Ascending aorta (tissue), 2 donors: ENCODE measurements at regions not wholly inside any gene's neighbourhood (a gene's known extent, or its start where the extent isn't known, plus 50 kb on each side); places are given as distances from the start of the nearest gene placed in this dataset.

Experiments used
- DNase-seq, 2 donors: peaks; one replicate each; pipeline ENCODE4 v3.0.0-alpha.2; 2019; ENCODE audit warnings: low spot score in 2 of 2
- H3K27ac ChIP-seq, 2 donors: fragments of 200-600 bp; sonication (generic); one replicate each; pipeline ENCODE4 v1.5.1; 2016 to 2017; ENCODE audit warnings: mild to moderate bottlenecking in 1 of 2
- H3K27me3 ChIP-seq: fragments of 200-600 bp; sonication (generic); one replicate; pipeline ENCODE4 v1.5.1; 2017
- H3K36me3 ChIP-seq, 2 donors: fragments of 200-600 bp; sonication (generic); one replicate each; pipeline ENCODE4 v1.5.1; 2016
- H3K4me1 ChIP-seq, 2 donors: fragments of 200-600 bp; sonication (generic); one replicate each; pipeline ENCODE4 v1.5.1; 2016 to 2017; ENCODE audit warnings: mild to moderate bottlenecking in 1 of 2
- H3K4me3 ChIP-seq, 2 donors: fragments of 200-600 bp; sonication (generic); one replicate each; pipeline ENCODE4 v1.5.1; 2016 to 2017; ENCODE audit warnings: mild to moderate bottlenecking in 1 of 2
- H3K9me3 ChIP-seq, 2 donors: fragments of 200-600 bp; sonication (generic); one replicate each; pipeline ENCODE4 v1.5.1; 2016
- CTCF ChIP-seq, 3 experiments: fragments of 200-600 bp in 2 of 3; fragments of 450-650 bp in 1 of 3; sonication (generic) in 2 of 3; IDR thresholded peaks; one replicate each; pipeline ENCODE4 v1.5.1; 2016 to 2019; ENCODE audit warnings: antibody characterized with exemption in 3 of 3, mild to moderate bottlenecking in 1 of 3, moderate library complexity in 1 of 3
- intact Hi-C: fragments of 100-400 bp; cut with DNase I; formaldehyde crosslinking; loops from one replicate; pipeline ENCODE4 v1.15.1; 2023

GRCh38 chr2:34179511-34179910, 580.4 kb upstream of the FAM98A start:
- intact Hi-C loops, result no loop called here
- no peak overlapping the region for H3K27ac ChIP-seq
- no peaks in the 10 kb centered on the region for H3K27me3 ChIP-seq
- no peaks in the 10 kb centered on the region for H3K36me3 ChIP-seq
- no peaks in the 10 kb centered on the region for H3K4me1 ChIP-seq
- no peak overlapping the region for H3K4me3 ChIP-seq
- peaks cover 0 to 7% of the 10 kb centered on the region in 2 donors for H3K9me3 ChIP-seq
- DNase-seq, result no peak
- no peak for TF ChIP-seq CTCF (IDR thresholded peaks at IDR 0.05)

GRCh38 chr2:34178482-34178881, 579.4 kb upstream of the FAM98A start:
- Histone ChIP-seq H3K4me1 (no peaks in the 10 kb centered on the region), H3K27me3 (no peaks in the 10 kb centered on the region), H3K27ac (no peak overlapping the region), H3K36me3 (no peaks in the 10 kb centered on the region), H3K9me3 (peaks cover 0 to 7% of the 10 kb centered on the region in 2 donors), H3K4me3 (no peak overlapping the region)
- no peak for DNase-seq
- no peak for TF ChIP-seq CTCF (IDR thresholded peaks at IDR 0.05)
- intact Hi-C loops, result no loop called here

DNA sequence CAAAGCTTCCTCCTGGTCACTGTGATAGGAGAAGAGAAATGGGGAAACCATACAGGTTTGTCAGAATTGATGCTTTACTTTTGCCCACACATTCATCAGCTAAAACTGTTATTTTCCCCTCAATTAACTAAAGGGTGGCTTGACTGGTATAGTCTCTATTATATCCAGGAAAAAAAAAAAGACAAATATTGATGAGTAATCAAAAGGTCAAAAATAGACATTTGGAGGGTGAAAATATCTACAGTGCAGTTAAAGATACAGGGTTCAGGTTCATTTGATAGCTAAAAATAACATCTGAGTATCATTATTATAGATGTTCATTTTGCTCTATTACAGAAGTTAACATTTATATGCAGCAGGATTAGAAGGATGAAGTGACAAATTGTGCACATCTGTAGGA, 577.6 kb upstream of the FAM98A start:
- H3K27ac ChIP-seq, result no peak overlapping the region
- H3K4me1 ChIP-seq, result no peaks in the 10 kb centered on the region
- TF ChIP-seq CTCF (IDR thresholded peaks at IDR 0.05), result no peak
- no peak for DNase-seq
- H3K4me3 ChIP-seq, result no peak overlapping the region
- H3K27me3 ChIP-seq, result no peaks in the 10 kb centered on the region
- intact Hi-C loops, result no loop called here
- H3K9me3 ChIP-seq, result peaks cover 0 to 7% of the 10 kb centered on the region in 2 donors
- no peaks in the 10 kb centered on the region for H3K36me3 ChIP-seq

DNA sequence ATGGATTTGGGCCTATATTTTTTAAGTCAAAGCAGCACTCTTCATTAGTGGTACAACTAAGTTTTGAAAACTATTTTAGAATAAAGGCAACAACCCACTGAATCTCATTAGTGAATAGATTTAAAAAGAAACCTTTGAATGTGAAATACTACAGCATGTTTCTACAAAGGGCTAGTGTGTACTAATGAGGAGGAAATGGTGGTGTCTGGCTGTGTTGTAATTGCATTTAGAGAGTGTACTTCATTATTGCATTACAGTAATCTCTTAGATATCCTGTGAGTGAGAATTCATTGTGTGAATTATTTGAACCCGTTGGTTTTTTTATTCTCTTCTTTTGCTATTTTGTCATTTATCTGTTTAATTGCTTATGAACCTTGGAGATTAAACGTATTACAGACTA, 575.4 kb upstream of the FAM98A start:
- DNase-seq, result no peak
- no peaks in the 10 kb centered on the region for H3K27me3 ChIP-seq
- H3K27ac ChIP-seq, result no peak overlapping the region
- intact Hi-C loops, result no loop called here
- no peak overlapping the region for H3K4me3 ChIP-seq
- H3K4me1 ChIP-seq, result no peaks in the 10 kb centered on the region
- H3K36me3 ChIP-seq, result no peaks in the 10 kb centered on the region
- no peak for TF ChIP-seq CTCF (IDR thresholded peaks at IDR 0.05)
- H3K9me3 ChIP-seq, result no peaks in the 10 kb centered on the region

DNA sequence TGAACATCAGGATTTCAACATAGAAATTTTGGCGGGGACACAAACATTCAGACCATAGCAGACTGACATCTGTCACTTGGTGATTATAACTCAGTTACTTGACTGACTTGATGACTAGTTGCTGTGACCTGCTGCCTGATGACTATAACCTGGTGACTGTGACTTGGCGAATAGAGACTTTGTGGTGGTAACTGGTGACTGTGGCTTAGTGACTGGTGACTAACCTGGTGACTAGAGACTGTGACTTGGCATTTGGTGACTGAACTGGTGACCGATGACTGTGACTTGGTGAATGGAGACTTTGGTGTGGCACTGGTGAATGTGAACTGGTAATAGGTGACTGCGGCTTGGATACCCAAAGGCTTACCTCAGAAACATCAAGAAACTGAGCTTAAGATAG, 563.1 kb upstream of the FAM98A start:
- Histone ChIP-seq H3K4me3 (no peak overlapping the region), H3K27me3 (no peaks in the 10 kb centered on the region), H3K9me3 (no peaks in the 10 kb centered on the region), H3K4me1 (no peaks in the 10 kb centered on the region), H3K27ac (no peak overlapping the region), H3K36me3 (no peaks in the 10 kb centered on the region)
- no peak for DNase-seq
- intact Hi-C loops, result no loop called here
- TF ChIP-seq CTCF (IDR thresholded peaks at IDR 0.05), result no peak

GRCh38 chr2:34161549-34161948, 562.5 kb upstream of the FAM98A start:
- Histone ChIP-seq H3K36me3 (no peaks in the 10 kb centered on the region), H3K4me1 (no peaks in the 10 kb centered on the region), H3K9me3 (no peaks in the 10 kb centered on the region), H3K27me3 (no peaks in the 10 kb centered on the region), H3K4me3 (no peak overlapping the region), H3K27ac (no peak overlapping the region)
- intact Hi-C loops, result no loop called here
- no peak for DNase-seq
- TF ChIP-seq CTCF (IDR thresholded peaks at IDR 0.05), result no peak
